Renal cortex interstitium (tissue), 11 donors: ENCODE measurements at regions not wholly inside any gene's neighbourhood (a gene's known extent, or its start where the extent isn't known, plus 50 kb on each side); places are given as distances from the start of the nearest gene placed in this dataset.
"Not testable (repeated sequence)": the region's sequence is repeated elsewhere in the genome, so short reads cannot be mapped to it uniquely, and the experiment has no call there.

Experiments
- DNase-seq, 11 donors: peaks; one replicate each; pipeline ENCODE4 v3.0.0-alpha.2; 2013; ENCODE audit warnings: low read depth in 9 of 11, low spot score in 4 of 11; ENCODE audit errors: extremely low read depth in 1 of 11

DNA sequence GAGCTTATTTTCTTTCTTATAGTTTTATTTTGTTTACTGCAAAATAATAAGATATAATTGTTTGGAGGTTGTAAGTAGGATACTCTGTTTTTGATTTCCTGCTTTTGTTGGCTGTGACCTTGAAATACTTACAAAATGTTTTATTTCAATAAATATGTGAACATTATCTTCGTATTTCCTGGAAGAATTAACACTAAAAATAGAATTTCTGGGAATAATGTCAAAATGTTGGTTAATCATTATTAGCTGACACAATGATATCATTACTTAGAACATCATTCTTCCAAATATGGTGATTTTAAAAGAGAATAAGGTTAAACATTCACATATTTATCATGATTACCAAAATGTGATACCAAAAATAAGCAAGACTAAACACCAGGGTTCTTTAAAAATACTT lies 1148.6 kb upstream of the PRR20A start:
- no peak for DNase-seq

- no peak for DNase-seq
Measured at GRCh38 chr13:55999709-56000108, 1141.0 kb upstream of the PRR20A start.

DNA sequence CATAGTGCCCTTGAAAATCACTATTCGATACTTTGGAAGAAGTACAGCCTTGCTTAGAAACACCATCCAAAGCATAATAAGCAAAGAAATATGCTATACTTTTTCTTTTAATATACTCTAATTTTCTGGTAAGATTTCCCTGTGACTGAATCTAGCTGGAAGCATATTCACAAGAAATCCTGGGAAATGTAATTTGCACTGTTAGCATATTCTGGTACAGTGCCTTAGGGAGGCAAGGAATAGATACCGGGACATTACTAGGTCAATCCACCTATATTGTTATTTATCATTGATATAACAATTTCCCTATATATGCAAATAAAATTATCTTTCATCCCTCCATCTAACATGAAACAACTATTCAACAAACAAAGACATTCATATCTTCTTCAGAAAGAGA lies 1131.3 kb upstream of the PRR20A start:
- DNase-seq = no peak

- DNase-seq = no peak
Measured at GRCh38 chr13:56012644-56013043, 1128.1 kb upstream of the PRR20A start.

GRCh38 chr13:56015919-56016318 lies 1124.8 kb upstream of the PRR20A start:
- DNase-seq = no peak

GRCh38 chr13:56019606-56020005 lies 1121.1 kb upstream of the PRR20A start:
- DNase-seq = no peak

GRCh38 chr13:56020425-56020824 lies 1120.3 kb upstream of the PRR20A start:
- no peak for DNase-seq

- DNase-seq = no peak
Measured at GRCh38 chr13:56039992-56040391, 1100.7 kb upstream of the PRR20A start.

GRCh38 chr13:56066321-56066720 lies 1074.4 kb upstream of the PRR20A start:
- DNase-seq = no peak

DNA sequence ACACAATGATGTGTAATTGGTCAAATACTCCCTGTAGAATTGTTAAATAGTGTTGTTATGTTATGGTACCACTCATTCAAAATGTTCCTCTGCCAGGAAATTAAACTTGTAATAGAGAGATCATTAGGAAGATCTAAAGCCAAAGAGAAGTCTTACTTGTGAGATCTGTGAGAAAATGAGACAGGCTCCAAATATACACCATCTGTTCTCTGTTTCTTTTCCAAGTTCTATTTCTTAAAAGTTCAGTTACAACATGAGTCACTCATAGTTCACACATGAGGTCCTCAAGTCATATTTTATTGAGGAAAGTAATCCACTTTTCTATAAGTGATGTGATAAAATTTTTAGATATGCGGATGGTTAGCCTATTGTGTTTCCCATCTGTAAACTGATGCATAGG lies 1038.1 kb upstream of the PRR20A start:
- no peak for DNase-seq

DNA sequence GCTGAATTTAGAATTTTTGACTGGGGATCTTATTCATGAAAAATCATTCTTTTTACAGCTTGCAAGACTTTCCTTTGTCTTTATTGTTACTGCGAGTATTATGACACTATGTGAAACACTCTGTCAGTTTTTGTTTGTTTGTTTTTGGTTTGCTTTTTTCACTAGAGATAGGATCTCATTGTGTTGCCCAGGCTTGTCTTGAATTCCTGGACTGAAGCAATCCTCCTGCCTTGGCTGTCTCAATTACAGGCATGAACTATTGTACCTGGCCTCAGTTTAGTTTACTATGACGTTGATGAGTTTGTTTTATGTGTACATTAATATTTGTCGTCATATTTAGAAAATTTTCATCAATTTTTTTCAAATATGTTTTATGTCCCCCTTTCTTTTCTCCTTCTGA lies 1030.0 kb upstream of the PRR20A start:
- DNase-seq = no peak

GRCh38 chr13:56134524-56134923 lies 1006.2 kb upstream of the PRR20A start:
- no peak for DNase-seq

DNA sequence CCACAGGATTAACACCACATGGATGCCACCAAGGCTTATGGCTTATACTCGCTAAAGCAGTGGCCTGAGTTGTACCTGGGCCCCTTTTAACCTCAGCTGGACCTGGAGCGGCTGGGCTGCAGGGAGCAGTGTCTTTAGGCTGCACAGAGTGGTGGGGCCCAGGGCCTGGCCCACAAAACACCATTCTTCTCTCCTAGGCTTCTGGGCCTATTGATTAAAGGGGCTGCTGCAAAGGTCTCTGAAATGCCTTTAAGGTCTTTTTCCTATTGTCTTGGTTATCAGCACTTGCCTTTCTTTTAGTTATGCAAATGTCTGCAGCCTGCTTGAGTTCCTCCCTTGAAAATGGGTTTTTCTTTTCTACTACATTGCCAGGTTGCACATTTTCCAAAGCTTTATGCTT lies 973.9 kb upstream of the PRR20A start:
- DNase-seq = no peak

GRCh38 chr13:56168581-56168980 lies 972.1 kb upstream of the PRR20A start:
- DNase-seq = no peak

GRCh38 chr13:56173346-56173745 lies 967.4 kb upstream of the PRR20A start:
- no peak for DNase-seq

DNA sequence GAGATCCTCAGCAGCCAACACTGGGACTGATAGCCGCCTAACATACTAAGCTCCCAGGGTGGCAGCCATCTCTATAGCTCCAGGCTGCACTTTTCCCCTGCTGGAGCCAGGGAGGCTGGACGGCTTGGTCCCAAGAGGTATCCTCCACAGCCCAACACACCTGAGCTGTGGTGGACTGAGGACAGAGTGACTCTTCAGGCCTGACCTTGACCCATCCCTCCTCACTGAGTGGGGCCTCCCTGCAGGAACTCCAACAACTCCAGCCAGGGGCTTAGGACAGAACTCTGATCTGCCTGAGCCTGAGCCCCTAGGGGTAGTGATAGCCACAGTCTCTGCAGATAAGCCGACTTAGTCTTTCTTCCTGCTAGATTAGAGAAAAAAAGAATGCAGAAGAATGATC lies 958.1 kb upstream of the PRR20A start:
- no peak for DNase-seq

- DNase-seq = no peak
Measured at GRCh38 chr13:56187331-56187730, 953.4 kb upstream of the PRR20A start.

GRCh38 chr13:56188582-56188981 lies 952.1 kb upstream of the PRR20A start:
- not testable (repeated sequence) for DNase-seq

DNA sequence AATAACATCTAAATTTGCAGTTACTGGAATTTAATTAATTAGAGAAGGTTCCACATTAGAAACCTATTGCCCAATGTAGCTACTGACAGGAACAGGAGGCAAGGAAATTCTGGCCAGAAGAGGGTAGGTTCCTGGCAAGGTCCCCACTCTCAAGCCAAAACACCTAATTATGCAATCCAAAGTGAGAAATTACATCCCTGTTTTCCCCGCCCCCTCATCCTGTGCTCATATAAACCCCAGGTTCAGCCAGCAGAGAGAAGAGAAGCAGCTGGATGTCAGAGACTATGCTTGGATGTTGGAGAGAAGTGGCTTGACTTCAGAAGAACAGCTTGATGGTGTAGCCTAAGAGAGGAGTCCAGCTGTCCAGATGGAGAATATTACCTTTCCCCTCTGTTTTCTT lies 951.3 kb upstream of the PRR20A start:
- no peak for DNase-seq

DNA sequence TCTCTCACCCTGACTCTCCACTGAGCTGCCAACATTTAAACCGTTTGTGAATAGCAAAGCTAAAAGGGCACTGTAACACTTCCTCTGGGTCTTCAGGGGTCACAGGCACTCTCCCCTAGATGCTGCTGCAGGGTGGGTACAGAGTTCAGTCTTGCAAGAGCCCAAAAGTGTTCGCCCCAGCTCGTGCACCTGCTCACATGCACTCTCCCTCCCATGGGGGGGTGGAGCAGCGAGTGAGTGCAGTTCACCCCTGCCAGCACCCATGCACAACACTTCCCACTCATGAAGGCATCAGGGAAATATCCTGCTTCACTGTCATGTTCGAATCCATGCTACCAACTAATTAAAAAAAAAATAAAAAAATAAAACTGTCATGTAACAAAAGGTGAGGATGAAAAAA lies 950.7 kb upstream of the PRR20A start:
- DNase-seq = no peak

DNA sequence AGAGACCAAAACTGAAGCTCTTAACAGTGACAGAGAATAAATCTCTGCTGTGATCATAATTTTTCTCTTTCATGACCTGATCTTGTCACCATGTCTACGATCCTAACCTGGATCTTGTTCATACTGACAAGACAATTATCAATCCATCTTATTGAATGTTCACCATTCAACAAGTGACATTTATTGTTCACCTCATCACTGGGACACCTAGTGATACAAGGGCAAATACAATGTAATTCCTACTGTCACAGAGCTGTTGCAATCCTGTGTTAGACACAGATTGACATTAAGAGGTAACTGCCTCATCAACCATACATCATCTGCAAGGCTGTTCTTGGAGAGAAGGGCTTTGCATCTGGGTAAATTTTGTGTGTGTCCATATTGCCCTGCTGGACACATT lies 942.4 kb upstream of the PRR20A start:
- no peak for DNase-seq

- no peak for DNase-seq
Measured at GRCh38 chr13:56201834-56202233, 938.9 kb upstream of the PRR20A start.
